GM10248 (cell line): ENCODE measurements at regions not wholly inside any gene's neighbourhood (a gene's known extent, or its start where the extent isn't known, plus 50 kb on each side); places are given as distances from the start of the nearest gene placed in this dataset.

Experiments
- CTCF ChIA-PET: fragments of 300-600 bp; sonication (Branson Sonifier 250); formaldehyde crosslinking; extraction: SDS; loops from one replicate; lab custom pipeline; 2021; ENCODE audit warnings: antibody characterized with exemption; lab: Yijun Ruan, JAX
- POLR2A ChIA-PET: fragments of 350-650 bp; sonication (Branson Sonifier 250); formaldehyde crosslinking; extraction: SDS; loops from one replicate; lab custom pipeline; 2020; ENCODE audit warnings: antibody characterized with exemption; lab: Yijun Ruan, JAX
- DNase-seq: peaks from one replicate; pipeline ENCODE4 v3.0.0; 2012; ENCODE audit errors: extremely low spot score
- TF ChIP-seq, protein P1 (sequence below): IDR thresholded peaks from 2 replicates; pipeline ENCODE4 v1.5.1; 2012; ENCODE audit warnings: mild to moderate bottlenecking, low read depth; ENCODE audit errors: extremely low read depth, missing control alignments, control extremely low read depth

DNA sequence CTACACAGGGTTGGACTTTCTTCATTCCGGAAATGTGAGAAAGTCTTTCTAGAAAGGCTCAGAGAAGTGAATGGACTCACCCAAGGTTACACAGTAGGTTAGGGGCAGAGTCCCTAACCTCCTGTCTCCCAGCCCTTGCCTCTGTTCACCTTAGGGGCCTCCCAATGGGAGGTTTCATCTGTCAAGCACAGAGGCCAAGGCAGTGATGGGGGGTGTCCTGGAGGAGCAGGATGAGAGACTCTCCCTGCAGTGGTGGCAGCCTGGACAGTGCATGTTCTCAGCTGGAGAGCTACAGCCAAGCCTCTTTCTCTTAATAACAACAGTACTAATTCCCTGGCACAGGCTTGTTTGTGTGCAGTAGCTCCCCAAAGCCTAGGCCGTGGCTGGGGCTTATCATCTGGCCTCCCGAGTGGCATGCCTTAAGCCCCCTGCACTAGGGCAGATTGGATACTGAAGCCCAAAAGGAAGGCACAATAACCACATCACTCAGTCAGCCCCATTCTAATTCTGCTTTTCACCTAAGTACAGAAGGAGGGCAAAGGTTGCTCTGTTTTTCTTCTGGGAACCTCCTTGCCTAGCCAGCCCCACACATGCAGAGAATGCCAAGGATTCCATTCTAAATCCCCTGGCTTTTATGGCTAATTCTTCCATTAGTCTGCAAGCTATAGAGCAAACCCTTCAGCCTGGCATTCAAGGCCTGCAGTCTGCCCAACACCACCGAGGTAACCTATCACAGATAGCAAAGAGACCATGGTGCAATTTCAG lies 50.2 kb upstream of the XPA start:
- CTCF ChIA-PET: no interaction called here
- TF ChIP-seq, protein P1, sequence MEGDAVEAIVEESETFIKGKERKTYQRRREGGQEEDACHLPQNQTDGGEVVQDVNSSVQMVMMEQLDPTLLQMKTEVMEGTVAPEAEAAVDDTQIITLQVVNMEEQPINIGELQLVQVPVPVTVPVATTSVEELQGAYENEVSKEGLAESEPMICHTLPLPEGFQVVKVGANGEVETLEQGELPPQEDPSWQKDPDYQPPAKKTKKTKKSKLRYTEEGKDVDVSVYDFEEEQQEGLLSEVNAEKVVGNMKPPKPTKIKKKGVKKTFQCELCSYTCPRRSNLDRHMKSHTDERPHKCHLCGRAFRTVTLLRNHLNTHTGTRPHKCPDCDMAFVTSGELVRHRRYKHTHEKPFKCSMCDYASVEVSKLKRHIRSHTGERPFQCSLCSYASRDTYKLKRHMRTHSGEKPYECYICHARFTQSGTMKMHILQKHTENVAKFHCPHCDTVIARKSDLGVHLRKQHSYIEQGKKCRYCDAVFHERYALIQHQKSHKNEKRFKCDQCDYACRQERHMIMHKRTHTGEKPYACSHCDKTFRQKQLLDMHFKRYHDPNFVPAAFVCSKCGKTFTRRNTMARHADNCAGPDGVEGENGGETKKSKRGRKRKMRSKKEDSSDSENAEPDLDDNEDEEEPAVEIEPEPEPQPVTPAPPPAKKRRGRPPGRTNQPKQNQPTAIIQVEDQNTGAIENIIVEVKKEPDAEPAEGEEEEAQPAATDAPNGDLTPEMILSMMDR: no peak
- no peak for DNase-seq
- POLR2A ChIA-PET: no interaction called here

DNA sequence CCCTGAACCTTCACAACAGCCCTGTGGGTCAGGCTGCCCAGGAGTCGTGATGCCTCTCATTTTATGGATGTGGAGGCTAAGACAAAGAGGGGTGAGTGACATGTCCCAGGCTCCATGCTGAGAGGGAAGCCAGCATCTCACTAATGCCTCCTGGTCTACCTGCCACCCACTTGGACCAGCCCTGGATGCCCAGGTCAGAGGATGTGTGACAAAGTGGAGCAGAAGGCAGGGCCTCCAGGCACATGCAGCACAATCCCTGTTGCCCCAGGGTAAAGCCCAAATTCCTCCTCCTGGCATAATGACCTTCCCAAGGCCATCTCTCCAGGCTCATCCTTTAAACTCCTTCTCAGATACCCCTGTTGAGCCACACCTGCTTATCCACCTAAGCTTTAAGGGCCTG lies 51.4 kb upstream of the XPA start:
- ChIA-PET CTCF (no interaction called here), POLR2A (no interaction called here)
- no peak for DNase-seq
- TF ChIP-seq, protein P1: no peak

DNA sequence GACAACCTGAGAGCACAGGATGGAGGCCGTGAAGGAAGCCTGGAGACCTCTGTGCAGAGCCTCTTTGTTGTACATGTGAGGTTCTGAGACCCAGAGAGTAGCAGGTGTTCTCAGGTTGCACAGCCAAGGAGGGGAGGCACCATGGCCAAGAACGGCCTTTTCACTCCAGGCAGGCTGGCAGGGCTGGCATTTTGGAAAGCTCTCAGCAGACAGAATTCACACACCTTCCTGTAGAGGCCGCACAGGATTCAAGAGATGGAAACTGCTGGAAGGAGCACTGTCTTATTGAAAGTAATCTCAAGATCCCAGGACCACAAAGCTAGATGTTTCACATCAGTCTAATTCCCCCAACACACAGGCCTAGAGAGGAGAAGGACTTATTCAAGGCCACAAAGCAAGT lies 52.8 kb upstream of the XPA start:
- POLR2A ChIA-PET: no interaction called here
- TF ChIP-seq, protein P1: no peak
- DNase-seq: no peak
- CTCF ChIA-PET: interaction anchor here (1.2 to 1.8 kb wide), 2 partner anchors 9 to 140 kb away, joined by 4 to 5 read pairs; no protein-coding TSS in a partner anchor

DNA sequence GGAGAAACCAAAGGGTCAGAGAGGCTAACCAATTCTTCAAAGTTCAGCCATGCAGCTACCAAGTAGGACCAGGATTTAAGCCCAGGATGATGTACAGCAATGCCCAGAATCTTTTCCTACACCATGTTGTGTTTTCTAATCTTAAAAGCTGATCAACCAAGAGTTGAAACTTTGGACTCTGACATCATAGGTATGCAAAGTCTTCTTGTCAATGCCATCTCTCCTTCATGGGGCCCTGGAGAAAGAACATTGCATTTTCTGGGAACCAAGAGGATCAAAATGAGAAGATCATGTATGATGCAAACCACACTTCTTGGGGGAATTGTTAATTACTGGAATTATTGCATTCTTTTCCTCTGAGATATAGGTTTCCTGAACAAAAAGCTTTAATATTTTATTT lies 54.4 kb upstream of the XPA start:
- ChIA-PET POLR2A (no interaction called here), CTCF (interaction anchor here (0.9 to 1.8 kb wide), 6 partner anchors 11 to 513 kb away, joined by 3 to 5 read pairs (median 4); no protein-coding TSS in a partner anchor)
- no peak for DNase-seq
- TF ChIP-seq, protein P1: no peak

DNA sequence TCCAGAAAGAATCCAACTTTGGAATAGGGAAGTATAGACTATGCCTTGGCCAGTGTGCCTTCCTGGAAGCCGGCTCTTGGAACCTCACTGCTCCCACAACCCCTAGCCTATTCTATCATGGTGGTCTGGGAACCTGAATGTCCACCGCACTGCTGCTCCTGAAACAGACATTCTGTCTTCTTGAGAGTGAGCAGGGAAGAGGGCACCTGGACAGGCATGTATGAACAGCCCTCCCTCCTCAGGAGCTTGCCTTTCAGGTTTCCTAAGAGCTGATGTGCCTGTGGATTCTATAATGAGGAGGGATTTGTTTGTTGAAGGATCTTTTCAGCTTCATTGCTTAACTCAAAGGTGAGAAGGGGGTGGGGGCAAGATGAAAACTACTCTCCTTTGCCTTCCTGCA lies 55.1 kb upstream of the XPA start:
- ChIA-PET CTCF (interaction anchor here (1.1 to 1.7 kb wide), 5 partner anchors 10 to 26 kb away, joined by 3 to 4 read pairs (median 3); no protein-coding TSS in a partner anchor), POLR2A (no interaction called here)
- DNase-seq: no peak
- TF ChIP-seq, protein P1: no peak

DNA sequence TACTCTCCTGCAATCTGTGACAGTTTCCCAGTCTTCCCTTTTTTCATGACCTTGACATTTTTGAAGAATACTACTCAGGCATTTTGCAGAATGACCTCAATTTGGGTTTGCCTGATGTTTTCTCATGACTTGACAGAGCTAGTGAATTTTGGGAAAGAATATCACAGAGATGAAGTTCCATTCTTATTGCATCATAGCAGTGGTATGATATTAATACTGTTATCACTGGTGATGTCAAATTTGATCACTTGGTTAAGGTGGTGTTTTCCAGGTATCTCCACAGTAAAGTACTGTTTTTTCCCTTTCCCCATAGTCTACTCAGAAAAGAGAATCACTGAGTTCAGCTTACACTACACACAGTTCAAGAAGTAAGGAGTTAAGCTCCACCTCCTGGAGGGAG lies 56.2 kb upstream of the XPA start:
- CTCF ChIA-PET: interaction anchor here (1.0 to 1.4 kb wide), 4 partner anchors 10 to 27 kb away, joined by 3 to 4 read pairs (median 3); no protein-coding TSS in a partner anchor
- POLR2A ChIA-PET: no interaction called here
- TF ChIP-seq, protein P1: no peak
- DNase-seq: no peak
